Epidermal melanocyte (primary cell): ENCODE measurements at regions not wholly inside any gene's neighbourhood (a gene's known extent, or its start where the extent isn't known, plus 50 kb on each side); places are given as distances from the start of the nearest gene placed in this dataset.
"Not testable (repeated sequence)": the region's sequence is repeated elsewhere in the genome, so short reads cannot be mapped to it uniquely, and the experiment has no call there.

Source experiments
- DNase-seq: peaks from one replicate; pipeline ENCODE4 v3.0.0; 2011; ENCODE audit warnings: low spot score; ENCODE audit not compliant: insufficient read length

DNA sequence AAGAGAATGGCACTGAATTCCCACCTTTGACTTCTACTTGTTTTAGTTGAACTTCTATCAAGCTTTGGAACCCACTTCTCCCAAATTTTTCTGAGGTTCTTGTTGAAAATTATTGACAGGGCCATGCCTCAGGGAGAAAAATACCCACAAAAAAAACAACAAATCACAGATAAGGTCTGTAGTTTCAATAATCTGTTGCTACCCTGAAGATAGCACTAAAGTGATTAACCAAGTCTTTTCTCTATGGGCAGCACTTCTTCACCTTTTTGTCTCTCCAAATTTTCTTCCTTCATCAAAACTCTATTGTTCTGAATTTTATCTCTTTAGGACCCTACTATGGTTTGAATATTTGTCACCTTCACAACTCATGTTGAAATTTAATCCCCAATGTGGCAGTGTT is 154.3 kb upstream of the FGF10 start:
- no peak for DNase-seq

DNA sequence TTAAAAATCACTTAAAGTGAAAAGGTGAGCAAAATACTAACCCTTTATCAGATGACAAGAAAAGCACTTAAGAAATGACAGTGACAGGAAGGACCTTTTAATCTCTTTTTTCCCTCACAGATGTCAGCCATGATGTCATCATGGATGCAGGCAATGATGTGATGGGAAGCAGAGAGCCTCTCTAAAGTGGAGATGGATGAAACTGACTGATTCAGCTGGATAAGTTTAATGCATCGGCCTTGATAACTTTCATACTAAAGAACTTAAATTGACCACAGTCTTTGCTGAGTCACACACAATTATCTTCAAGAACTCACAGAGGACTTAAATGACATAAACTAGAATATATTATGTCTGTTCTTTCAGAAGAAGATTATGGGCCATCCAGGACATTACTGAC is 153.2 kb upstream of the FGF10 start:
- DNase-seq: no peak

DNA sequence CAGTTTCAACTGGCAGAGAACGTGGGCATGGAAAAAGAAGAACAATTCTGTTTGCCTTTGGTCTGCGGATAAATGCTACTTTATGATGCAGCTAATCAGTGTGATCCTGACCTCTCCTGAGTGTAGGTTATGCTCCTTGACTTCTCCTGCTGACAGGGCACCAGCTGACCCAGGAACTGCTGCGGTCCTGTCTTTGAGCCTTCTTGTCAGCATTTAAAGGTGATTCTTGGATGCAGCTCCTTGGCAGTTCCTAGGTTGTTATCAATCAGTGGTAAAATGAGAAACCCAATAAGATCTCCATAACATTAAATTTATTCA is 150.3 kb upstream of the FGF10 start:
- DNase-seq: no peak

DNA sequence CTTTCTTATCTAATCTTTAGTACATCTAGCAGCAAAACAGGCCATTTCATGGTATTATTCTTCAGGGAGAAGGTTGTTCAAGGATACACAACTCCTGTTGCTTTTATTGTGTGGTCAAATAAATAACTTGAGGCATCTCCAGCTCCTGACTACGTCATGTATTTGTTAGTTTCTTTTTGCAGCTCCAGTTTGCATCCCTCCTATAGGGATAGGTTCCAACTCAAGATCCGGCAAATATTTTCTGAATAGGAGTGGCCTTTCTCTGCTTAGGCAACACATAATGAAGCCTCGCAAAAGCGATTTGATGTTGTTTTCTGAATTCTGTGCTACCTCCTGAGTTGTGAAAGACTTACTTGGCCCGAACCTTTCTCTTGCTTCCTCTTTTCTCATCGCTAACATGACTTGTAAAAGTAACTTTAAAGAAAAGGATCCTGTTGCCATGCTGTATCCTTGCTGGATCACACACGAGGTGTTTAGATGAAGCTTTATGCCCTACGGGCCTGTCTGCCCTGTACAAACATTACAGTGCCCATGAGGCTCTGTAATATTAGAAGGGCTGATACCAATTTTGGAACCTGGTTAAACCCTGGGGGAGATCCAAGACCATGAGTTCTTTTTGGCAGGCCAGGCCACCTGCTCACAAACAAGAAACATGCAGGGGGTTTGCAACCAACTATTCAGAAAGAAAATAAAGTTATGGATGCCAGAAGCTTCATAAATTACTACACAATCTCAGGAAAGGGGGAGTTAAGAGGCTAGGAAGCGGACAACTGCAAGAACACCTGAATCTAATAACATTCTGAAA is 149.8 kb upstream of the FGF10 start:
- no peak for DNase-seq

DNA sequence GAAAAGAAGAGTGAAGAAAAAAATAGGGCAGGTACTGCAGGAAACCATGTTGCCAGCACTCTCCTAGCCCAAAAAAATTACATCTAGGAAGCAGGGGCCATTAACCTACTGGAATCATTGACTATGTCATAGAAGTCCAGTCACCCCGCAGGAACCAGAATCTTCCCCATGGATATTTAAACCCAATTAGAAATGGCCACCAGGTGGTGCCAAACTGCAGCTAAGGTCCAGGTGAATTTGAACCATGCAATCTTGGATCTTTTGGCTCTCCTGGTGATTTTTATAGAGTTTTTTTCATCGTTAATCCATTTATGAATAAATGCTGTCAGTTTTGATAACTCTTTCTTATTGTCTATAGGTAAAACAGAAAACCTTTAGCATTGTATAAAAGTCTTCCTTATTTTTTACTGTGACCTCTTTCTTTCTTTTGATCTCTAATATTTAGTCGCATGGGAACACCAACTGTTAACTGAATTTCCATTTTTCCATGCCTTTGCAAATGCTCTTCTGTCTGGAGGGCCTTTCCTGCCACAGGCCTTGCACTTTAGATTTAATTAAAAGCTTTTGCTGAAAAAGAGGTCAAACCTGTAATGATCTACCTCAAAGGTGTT is 147.5 kb upstream of the FGF10 start:
- DNase-seq: peak; percentile 20

DNA sequence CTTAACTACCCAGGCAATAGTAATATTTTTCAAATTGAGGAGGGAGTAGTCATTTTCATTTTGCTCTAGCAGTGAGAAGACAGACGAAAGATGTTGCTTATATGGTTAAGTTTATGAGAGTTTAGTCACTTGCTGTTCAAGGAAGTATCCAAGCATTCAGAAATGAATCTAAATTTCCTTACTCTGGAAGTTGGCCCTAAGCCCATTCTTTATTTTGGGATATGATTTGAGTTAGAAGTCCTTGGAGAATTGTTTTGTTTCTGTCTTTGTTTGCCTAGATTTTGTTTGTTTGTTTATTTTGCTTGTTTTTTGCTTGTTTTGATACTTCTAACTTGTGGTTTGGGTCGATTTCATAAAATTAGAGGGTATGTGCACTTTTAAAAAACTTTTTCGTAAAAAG is 146.4 kb upstream of the FGF10 start:
- no peak for DNase-seq

DNA sequence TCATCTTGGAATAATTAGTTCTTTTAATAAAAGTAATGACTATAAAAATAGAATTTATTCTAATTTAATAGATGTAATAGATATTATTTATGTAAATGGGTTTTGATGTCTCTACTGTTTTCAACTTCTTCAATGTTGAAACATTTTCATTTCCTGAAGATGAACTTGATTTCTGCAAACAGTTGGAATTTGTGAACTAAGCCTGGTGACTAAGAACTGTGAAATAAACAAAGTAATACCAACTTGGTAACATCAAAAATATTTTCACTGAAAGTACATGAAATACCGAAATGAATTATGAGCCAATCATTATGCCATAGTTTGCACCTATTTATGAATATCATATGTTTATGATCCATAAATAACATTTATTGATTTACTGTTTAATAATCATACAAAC is 143.8 kb upstream of the FGF10 start:
- no peak for DNase-seq

DNA sequence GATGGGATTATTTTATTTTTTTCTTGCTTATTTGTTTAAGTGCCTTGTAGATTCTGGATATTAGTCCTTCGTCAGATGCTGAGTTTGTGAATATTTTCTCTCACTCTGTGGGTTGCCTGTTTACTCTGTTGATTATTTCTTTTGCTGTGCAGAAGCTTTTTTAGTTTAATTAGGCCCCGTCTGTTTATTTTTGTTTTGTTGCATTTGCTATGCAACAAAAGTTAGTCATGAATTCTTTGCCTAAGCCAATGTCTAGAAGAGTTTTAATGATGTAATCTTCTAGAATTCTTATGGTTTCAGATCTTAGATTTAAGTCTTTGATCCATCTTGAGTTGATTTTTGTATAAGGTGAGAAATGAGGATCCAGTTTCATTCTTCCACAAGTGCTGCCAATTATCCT is 142.5 kb upstream of the FGF10 start:
- DNase-seq: not testable (repeated sequence)

DNA sequence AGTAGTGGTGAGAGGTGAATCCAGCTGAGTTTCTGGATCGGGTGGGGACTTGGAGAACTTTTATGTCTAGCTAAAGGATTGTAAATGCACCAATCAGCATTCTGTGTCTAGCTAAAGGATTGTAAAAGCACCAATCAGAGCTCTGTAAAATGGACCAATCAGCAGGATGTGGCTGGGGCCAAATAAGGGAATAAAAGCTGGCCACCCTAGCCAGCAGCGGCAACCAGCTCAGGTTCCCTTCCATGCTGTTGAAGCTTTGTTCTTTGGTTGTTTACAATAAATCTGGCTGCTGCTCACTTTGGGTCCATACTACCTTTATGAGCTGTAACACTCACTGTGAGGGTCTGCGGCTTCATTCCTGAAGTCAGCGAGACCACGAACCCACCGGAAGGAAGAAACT is 141.6 kb upstream of the FGF10 start:
- not testable (repeated sequence) for DNase-seq

DNA sequence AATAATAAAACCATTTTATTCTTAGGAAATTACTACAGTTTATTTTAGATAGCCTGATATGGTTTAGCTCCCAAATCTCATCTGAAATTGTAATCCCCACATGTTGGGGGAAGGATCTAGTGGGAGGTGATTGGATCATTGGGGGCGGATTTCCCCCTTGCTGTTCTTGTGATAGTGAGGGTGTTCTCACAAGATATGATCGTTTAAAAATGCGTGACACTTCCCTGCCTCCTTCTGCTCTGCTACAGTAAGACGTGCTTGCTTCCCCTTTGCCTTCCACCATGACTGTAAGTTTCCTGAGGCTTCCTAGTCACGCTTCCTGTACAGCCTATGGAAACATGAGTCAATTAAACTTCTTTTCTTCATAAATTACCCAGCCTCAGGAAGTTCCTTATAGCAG is 122.4 kb upstream of the FGF10 start:
- DNase-seq: no peak

DNA sequence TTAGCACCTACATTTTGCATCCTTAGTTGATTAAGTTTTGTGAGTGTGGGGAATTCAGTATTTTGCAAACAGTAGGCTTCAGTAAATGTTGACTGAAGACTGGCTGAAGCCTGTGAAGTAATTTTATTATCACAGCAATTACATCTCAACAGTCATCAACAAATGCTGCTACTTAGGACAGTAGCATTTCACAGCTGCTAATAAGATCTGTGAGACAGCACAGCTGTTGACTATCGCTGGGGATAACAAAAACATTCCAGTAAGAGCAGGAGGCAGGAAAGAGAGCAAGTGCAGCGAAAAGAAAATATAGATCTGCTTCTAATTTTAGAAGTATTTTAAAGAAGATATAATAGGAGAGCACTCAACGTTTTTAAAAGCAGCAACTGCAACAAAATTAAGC is 117.3 kb upstream of the FGF10 start:
- no peak for DNase-seq

DNA sequence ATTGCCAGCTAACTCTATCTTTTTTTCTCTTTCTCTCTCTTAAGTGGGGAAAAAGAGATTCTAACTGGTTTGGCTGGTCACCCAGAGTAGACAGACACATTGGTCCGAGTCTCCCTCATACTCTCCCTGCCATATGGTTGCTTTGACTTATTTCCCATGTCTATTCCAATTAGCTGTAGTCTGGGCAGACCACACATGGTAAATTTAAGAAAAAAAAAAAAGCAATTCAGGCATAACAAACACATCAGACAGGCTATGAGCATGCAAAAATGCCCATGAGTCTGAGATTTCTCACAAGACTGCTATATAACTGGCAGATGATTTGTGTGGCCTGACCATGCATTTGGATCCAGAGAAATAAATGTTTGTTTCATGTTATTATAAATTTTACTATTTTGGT is 110.2 kb upstream of the FGF10 start:
- DNase-seq: no peak

DNA sequence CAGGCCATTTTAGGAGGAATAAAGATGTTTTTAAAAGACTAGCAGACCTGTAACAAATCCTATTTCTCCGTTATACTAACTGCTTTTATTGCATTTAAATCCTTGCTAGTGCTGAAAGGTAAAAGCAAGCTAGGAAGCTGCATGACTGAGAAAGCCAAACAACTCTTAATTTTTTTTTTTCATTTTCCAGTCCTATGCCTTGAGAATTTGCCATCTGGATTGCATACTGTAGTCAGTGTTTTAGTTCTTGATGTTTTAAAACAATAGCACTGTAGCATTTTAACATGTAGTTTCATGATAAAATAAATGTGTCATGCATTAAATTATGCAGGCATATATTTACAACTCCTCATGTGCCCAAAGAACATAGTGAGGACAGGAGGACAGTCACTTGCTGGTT is 108.4 kb upstream of the FGF10 start:
- DNase-seq: no peak

DNA sequence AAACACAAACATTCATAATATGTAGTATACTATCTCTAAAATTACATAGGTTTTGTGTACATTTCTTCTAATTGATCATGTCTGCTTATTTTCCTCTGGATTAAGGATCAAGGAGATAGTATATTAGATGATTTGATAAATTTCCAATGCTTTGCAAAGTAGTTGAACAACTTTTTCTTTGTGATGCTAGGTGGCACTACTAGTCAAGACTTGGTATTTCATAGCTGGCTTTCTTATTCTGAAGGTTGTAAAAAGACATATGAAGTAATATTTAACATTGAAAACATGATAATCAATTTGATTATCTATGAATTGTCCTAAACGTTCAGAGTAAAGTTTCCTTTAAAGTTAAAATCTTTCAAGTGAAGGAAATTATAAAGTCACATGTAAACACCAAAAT is 106.1 kb upstream of the FGF10 start:
- DNase-seq: no peak

DNA sequence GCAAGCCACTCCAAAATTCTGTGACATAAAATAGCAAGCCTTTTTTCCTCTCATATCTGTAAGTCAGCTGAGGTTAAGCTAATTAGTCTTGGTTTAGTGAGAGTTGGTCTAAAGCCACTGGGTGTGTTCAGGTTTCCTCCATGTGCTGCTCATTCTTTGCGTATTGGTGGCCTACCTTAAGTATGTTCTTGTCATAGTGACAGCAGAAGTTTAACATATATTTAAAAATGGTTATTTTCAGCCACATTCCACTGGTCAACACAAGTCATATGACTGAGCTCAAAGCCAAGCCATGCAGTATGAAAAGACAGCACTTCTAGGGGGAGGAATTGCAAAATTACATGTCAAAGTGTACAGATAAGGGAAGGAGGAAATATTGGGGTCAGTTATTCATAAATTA is 100.5 kb upstream of the FGF10 start:
- DNase-seq: no peak

DNA sequence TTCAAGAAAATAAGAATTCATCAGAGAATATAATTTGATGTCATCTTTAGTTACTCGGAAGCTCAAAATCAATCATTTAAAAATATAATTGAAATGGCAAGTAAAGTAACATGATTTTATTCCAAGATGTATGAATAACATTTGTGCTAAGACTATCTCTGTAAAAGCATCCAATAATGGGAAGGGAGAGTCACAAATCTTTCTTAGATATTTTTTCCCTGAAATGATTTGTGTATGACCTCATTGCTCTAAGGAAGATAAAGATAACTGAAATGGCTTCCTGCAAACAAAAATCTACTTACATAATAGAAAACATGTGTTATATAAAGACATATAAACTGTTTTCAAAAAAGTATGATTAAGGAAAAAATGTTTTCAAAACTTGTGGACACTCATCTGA is 97.4 kb upstream of the FGF10 start:
- no peak for DNase-seq

DNA sequence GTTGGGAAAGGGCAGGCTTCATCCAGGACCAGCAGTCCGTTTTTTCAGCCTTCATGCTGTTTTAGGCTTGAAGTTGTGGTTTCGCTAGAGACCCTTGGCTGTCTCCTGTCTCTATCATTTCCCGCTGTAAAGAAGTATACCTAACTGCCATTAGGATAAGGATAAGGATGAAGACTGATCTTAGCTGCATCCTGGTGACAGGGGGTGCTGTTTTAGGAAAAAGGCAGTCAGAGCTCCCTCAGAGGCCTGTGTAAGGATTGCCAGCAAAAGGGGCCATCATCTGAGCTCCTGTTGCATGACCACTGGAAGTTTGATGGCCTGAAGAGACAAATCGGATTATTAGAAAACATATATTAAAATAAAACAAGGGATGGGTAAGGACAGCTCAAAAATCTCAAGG is 64.8 kb upstream of the FGF10 start:
- DNase-seq: no peak

DNA sequence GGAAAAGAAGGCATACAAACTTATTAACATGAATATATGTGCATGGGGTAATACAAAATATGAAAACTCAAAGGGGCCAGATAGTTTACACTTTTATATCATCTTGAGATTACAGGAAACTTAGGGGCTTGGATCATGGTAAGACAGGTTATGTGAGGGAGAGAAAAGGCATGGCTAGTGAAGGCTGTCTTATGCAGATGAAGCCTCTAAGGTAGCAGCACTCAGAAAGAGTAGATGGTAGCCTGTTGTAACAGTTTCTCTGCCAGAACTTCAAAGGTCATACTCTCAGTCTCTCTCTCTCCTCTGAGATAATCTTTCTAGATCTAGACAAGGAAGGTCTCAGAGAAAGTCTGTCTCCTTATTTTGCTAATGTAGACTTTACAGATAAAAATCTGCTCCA is 57.2 kb upstream of the FGF10 start:
- DNase-seq: no peak

DNA sequence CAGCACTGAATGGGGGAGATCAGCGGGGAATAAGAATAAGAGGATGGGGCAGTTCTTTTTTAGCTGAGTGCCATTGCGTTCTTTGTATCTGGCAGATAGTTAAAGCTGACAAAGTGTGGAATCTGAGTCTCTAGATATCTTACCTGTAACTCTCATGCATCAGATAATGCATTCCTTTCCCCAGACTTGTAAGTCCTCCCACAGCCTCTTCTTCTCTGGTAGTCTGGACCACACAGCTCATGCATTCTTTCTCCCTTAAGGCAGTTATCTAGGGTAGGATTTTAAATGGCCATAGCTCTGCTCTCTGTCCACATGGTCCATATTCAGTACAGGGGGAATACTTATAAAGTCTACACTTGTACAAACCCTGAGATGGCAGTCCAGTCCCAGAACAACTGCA is 54.0 kb upstream of the FGF10 start:
- DNase-seq: no peak

DNA sequence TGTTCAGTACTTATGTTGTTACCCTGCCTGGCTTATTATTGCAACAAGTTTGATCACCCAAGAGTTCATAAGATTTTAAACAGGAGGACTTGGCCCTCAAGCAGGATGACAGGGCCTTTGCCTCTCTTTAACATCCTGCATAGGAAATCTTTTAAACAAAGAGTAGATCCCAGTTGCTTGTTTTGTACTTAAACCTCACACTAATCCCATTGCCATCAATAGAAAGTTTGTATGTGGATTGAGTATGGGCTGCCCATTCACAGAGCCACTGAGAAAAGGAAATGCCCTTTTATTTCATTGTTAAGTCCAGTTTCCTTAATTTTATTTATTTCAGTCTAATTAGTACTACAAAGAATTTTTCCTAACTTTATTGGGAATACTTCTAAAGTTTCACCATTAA is 52.2 kb upstream of the FGF10 start:
- DNase-seq: no peak

DNA sequence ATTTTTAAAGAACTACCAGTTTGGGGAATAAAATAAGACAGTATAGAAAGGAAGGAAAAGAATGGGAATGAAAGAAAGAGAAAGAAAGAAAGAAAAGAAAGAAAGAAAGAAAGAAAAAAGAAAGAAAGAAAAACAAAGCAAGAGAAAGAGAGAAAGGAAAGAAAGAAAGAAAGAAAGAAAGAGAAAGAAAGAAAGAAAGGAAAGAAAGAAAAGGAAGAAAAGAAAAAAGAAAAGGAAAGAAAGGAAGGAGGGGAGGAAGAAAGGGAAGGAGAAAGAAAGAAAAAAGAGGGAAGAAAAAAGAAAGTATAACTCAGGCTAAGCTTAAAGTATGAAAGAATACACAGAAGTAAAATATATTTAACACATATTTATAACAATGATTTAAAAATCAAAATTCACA is 51.0 kb upstream of the FGF10 start:
- no peak for DNase-seq
